Sigmoid colon (tissue), 6 donors: ENCODE measurements at regions not wholly inside any gene's neighbourhood (a gene's known extent, or its start where the extent isn't known, plus 50 kb on each side); places are given as distances from the start of the nearest gene placed in this dataset.
"Not testable (repeated sequence)": the region's sequence is repeated elsewhere in the genome, so short reads cannot be mapped to it uniquely, and the experiment has no call there.

Source experiments
- DNase-seq: peaks from one replicate; pipeline ENCODE4 v3.0.0-alpha.2; 2019
- H3K27ac ChIP-seq, 4 donors: fragments of 200-600 bp; sonication (generic); one replicate each; pipeline ENCODE4 v1.5.1; 2016 to 2019; ENCODE audit warnings: mild to moderate bottlenecking in 1 of 4
- H3K27me3 ChIP-seq, 3 donors: fragments of 200-600 bp; sonication (generic); one replicate each; pipeline ENCODE4 v1.5.1; 2019; ENCODE audit warnings: mild to moderate bottlenecking in 1 of 3
- H3K36me3 ChIP-seq, 4 donors: fragments of 200-600 bp; sonication (generic); one replicate each; pipeline ENCODE4 v1.5.1; 2016 to 2019
- H3K4me1 ChIP-seq, 4 donors: fragments of 200-600 bp; sonication (generic); one replicate each; pipeline ENCODE4 v1.5.1; 2017 to 2019
- H3K4me3 ChIP-seq, 4 donors: fragments of 200-600 bp; sonication (generic); one replicate each; pipeline ENCODE4 v1.5.1; 2017 to 2019; ENCODE audit warnings: mild to moderate bottlenecking in 2 of 4, moderate library complexity in 1 of 4
- H3K9me3 ChIP-seq, 4 donors: fragments of 200-600 bp in 3 of 4; sonication (generic) in 3 of 4; one replicate each; pipeline versions ENCODE4 v1.5.1 to v1.6.1; 2013 to 2019
- CTCF ChIP-seq, 4 experiments: fragments of 450-650 bp in 3 of 4; fragments of 200-600 bp in 1 of 4; IDR thresholded peaks; one replicate each; pipeline ENCODE4 v1.5.1; 2016 to 2019; ENCODE audit warnings: antibody characterized with exemption in 4 of 4, mild to moderate bottlenecking in 3 of 4, moderate library complexity in 2 of 4
- EP300 ChIP-seq, 4 donors: sonication (generic); formaldehyde crosslinking; IDR thresholded peaks; one replicate each; pipeline ENCODE4 v1.6.1; 2017; ENCODE audit warnings: antibody characterized with exemption in 4 of 4
- POLR2A ChIP-seq, 2 donors: fragments of 450-650 bp; IDR thresholded peaks; one replicate each; pipeline ENCODE4 v1.6.1; 2016; ENCODE audit warnings: antibody characterized with exemption in 2 of 2, mild to moderate bottlenecking in 2 of 2, moderate library complexity in 2 of 2
- POLR2AphosphoS5 ChIP-seq, 4 donors: sonication (generic); formaldehyde crosslinking; IDR thresholded peaks; one replicate each; pipeline ENCODE4 v1.6.1; 2017; ENCODE audit warnings: antibody characterized with exemption in 4 of 4
- WGBS, 2 donors: extraction: QIAGEN DNeasy Blood & Tissue Kit; methylation state at CpG; one replicate each; pipeline ENCODE4 v1.1.7; 2013; 5-methylcytosine and 5-hydroxymethylcytosine counted together
- intact Hi-C: fragments of 100-400 bp; cut with DNase I; formaldehyde crosslinking; loops from one replicate; pipeline ENCODE4 v1.15.1; 2023
- donor health status: healthy with polysubstance abuse.
- donor health status: healthy.

GRCh38 chrX:65451663-65452062 is 82.9 kb downstream of the LAS1L start:
- WGBS, 2 donors: 15 to 53% methylated on average over 2 of the region's 2 CpGs

GRCh38 chrX:65420154-65420553 is 114.4 kb downstream of the LAS1L start:
- no peaks in the 10 kb centered on the region for H3K9me3 ChIP-seq
- H3K4me3 ChIP-seq: no peak overlapping the region
- no peaks in the 10 kb centered on the region for H3K4me1 ChIP-seq
- no peaks in the 10 kb centered on the region for H3K27me3 ChIP-seq
- H3K36me3 ChIP-seq: no peaks in the 10 kb centered on the region
- no peak for DNase-seq
- no peak for TF ChIP-seq EP300 (IDR thresholded peaks at IDR 0.05)
- no peak for TF ChIP-seq POLR2AphosphoS5 (IDR thresholded peaks at IDR 0.05)
- no peak for TF ChIP-seq CTCF (IDR thresholded peaks at IDR 0.05)
- TF ChIP-seq POLR2A (IDR thresholded peaks at IDR 0.05): no peak
- WGBS, 2 donors: 92 to 98% methylated on average over 2 of the region's 2 CpGs
- intact Hi-C loops: no loop called here
- H3K27ac ChIP-seq: no peak overlapping the region

More at GRCh38 chrX:65451663-65452062, 82.9 kb downstream of the LAS1L start:
- Histone ChIP-seq H3K36me3 (no peaks in the 10 kb centered on the region), H3K9me3 (no peaks in the 10 kb centered on the region), H3K27ac (no peak overlapping the region), H3K27me3 (no peaks in the 10 kb centered on the region), H3K4me1 (no peaks in the 10 kb centered on the region), H3K4me3 (no peak overlapping the region)
- DNase-seq: no peak
- TF ChIP-seq POLR2A (IDR thresholded peaks at IDR 0.05) (no peak), CTCF (IDR thresholded peaks at IDR 0.05) (no peak), POLR2AphosphoS5 (IDR thresholded peaks at IDR 0.05) (no peak), EP300 (IDR thresholded peaks at IDR 0.05) (no peak)
- intact Hi-C loops: no loop called here

- peak overlapping the region in 3 of 4 donors; percentile 9 to 35 (median 31) for H3K4me3 ChIP-seq
- WGBS, 2 donors: 2 to 4% methylated on average over 48 of the region's 48 CpGs
- intact Hi-C loops: not testable (repeated sequence)
Observed at GRCh38 chrX:65407662-65408061, 126.9 kb downstream of the LAS1L start.

GRCh38 chrX:65407157-65407626 is 127.4 kb downstream of the LAS1L start:
- Histone ChIP-seq H3K36me3 (no peaks in the 10 kb centered on the region), H3K27me3 (peaks cover 0 to 11% (median 0%) of the 10 kb centered on the region in 3 donors), H3K4me1 (no peaks in the 10 kb centered on the region), H3K27ac (no peak overlapping the region), H3K9me3 (no peaks in the 10 kb centered on the region), H3K4me3 (peak overlapping the region in 3 of 4 donors; percentile 9 to 35 (median 31))
- WGBS, 2 donors: 1% methylated on average over 63 of the region's 63 CpGs
- intact Hi-C loops: no loop called here
- DNase-seq: no peak
- TF ChIP-seq POLR2A (IDR thresholded peaks at IDR 0.05) (no peak), CTCF (IDR thresholded peaks at IDR 0.05) (no peak), EP300 (IDR thresholded peaks at IDR 0.05) (no peak), POLR2AphosphoS5 (IDR thresholded peaks at IDR 0.05) (no peak)

More at GRCh38 chrX:65407662-65408061, 126.9 kb downstream of the LAS1L start:
- H3K27me3 ChIP-seq: peaks cover 0 to 11% (median 0%) of the 10 kb centered on the region in 3 donors
- H3K36me3 ChIP-seq, DNase-seq, H3K4me1 ChIP-seq, H3K9me3 ChIP-seq, H3K27ac ChIP-seq: not testable (repeated sequence)

GRCh38 chrX:65406532-65406931 is 128.1 kb downstream of the LAS1L start:
- Histone ChIP-seq H3K36me3 (no peaks in the 10 kb centered on the region), H3K27me3 (peaks cover 0 to 11% (median 0%) of the 10 kb centered on the region in 3 donors), H3K27ac (no peak overlapping the region), H3K9me3 (no peaks in the 10 kb centered on the region), H3K4me1 (no peaks in the 10 kb centered on the region), H3K4me3 (peak overlapping the region in 3 of 4 donors; percentile 9 to 35 (median 31))
- WGBS, 2 donors: 1% methylated on average over 52 of the region's 52 CpGs
- intact Hi-C loops: no loop called here
- DNase-seq: no peak
- no peak for TF ChIP-seq EP300 (IDR thresholded peaks at IDR 0.05)
- TF ChIP-seq POLR2A (IDR thresholded peaks at IDR 0.05): no peak
- no peak for TF ChIP-seq CTCF (IDR thresholded peaks at IDR 0.05)
- TF ChIP-seq POLR2AphosphoS5 (IDR thresholded peaks at IDR 0.05): no peak
